Endothelial cell of hepatic sinusoid (primary cell): ENCODE measurements at regions not wholly inside any gene's neighbourhood (a gene's known extent, or its start where the extent isn't known, plus 50 kb on each side); places are given as distances from the start of the nearest gene placed in this dataset.
"Not testable (repeated sequence)": the region's sequence is repeated elsewhere in the genome, so short reads cannot be mapped to it uniquely, and the experiment has no call there.

ENCODE experiments used
- in situ Hi-C: cut with HindIII; loops from 2 replicates; pipeline ENCODE4 v1.10.0; 2017; ENCODE audit warnings: low sequenced_read_pairs

GRCh38 chr10:53543410-53543809, 770.8 kb upstream of the MBL2 start:
- in situ Hi-C loops: no loop called here

GRCh38 chr10:53537508-53537907, 764.9 kb upstream of the MBL2 start:
- in situ Hi-C loops: no loop called here

- in situ Hi-C loops: no loop called here
Measured at GRCh38 chr10:53536322-53536721, 763.7 kb upstream of the MBL2 start.

GRCh38 chr10:53534428-53534827, 761.8 kb upstream of the MBL2 start:
- in situ Hi-C loops: no loop called here

GRCh38 chr10:53528974-53529373, 756.4 kb upstream of the MBL2 start:
- in situ Hi-C loops: no loop called here

- in situ Hi-C loops: no loop called here
Measured at GRCh38 chr10:53521046-53521445, 748.5 kb upstream of the MBL2 start.

GRCh38 chr10:53508197-53508596, 735.6 kb upstream of the MBL2 start:
- in situ Hi-C loops: no loop called here

GRCh38 chr10:53504492-53504891, 731.9 kb upstream of the MBL2 start:
- in situ Hi-C loops: not testable (repeated sequence)

GRCh38 chr10:53491774-53492173, 719.2 kb upstream of the MBL2 start:
- in situ Hi-C loops: no loop called here

GRCh38 chr10:53490553-53490952, 718.0 kb upstream of the MBL2 start:
- in situ Hi-C loops: no loop called here

GRCh38 chr10:53489335-53490182, 717.0 kb upstream of the MBL2 start:
- in situ Hi-C loops: no loop called here

- in situ Hi-C loops: no loop called here
Measured at GRCh38 chr10:53487019-53487983, 714.7 kb upstream of the MBL2 start.

- in situ Hi-C loops: not testable (repeated sequence)
Measured at GRCh38 chr10:53485422-53485821, 712.8 kb upstream of the MBL2 start.

GRCh38 chr10:53479365-53479764, 706.8 kb upstream of the MBL2 start:
- in situ Hi-C loops: no loop called here

- in situ Hi-C loops: no loop called here
Measured at GRCh38 chr10:53477313-53477675, 704.7 kb upstream of the MBL2 start.

GRCh38 chr10:53476650-53477312, 704.2 kb upstream of the MBL2 start:
- in situ Hi-C loops: no loop called here

GRCh38 chr10:53469383-53469782, 696.8 kb upstream of the MBL2 start:
- in situ Hi-C loops: no loop called here

GRCh38 chr10:53463539-53463938, 691.0 kb upstream of the MBL2 start:
- in situ Hi-C loops: no loop called here

GRCh38 chr10:53458007-53458406, 685.4 kb upstream of the MBL2 start:
- in situ Hi-C loops: no loop called here

GRCh38 chr10:53453196-53453595, 680.6 kb upstream of the MBL2 start:
- in situ Hi-C loops: no loop called here

GRCh38 chr10:53447576-53447975, 675.0 kb upstream of the MBL2 start:
- in situ Hi-C loops: no loop called here
